ENCODE measurements at regions not wholly inside any gene's neighbourhood (a gene's known extent, or its start where the extent isn't known, plus 50 kb on each side); places are given as distances from the start of the nearest gene placed in this dataset.

- DNase-seq (ENCODE audit: low read depth, low spot score) (no peak), ATAC-seq (no peak)
- no peak overlapping the region for H3K27ac ChIP-seq (ENCODE audit: low read length)
- intact Hi-C loops (cut with micrococcal nuclease; ENCODE audit: unreplicated experiment) (no loop called here), in situ Hi-C loops (cut with HindIII; ENCODE audit: low pct_unique_long_range_greater_than_20kb, low sequenced_read_pairs) (no loop called here)
- H3K27me3 ChIP-seq (ENCODE audit: control insufficient read depth, insufficient read depth, low read length): no peaks in the 10 kb centered on the region
- ChIA-PET CTCF (no interaction called here), POLR2A (no interaction called here)
- no peaks in the 10 kb centered on the region for H3K9me3 ChIP-seq (ENCODE audit: control insufficient read depth, insufficient read depth, low read depth, low read length)
- BruUV-seq (replicated peaks): no TSS peak
- TF ChIP-seq SIN3A (IDR thresholded peaks at IDR 0.05; ENCODE audit: borderline replicate concordance, insufficient read depth, low read depth, low read length) (no peak), POLR2AphosphoS5 (IDR thresholded peaks at IDR 0.05; ENCODE audit: low read depth, low read length) (no peak), CTCF (IDR thresholded peaks at IDR 0.05) (no peak), TCF7L2 (IDR thresholded peaks at IDR 0.05; ENCODE audit: low read depth, low read length) (no peak)
- TF ChIP-seq, protein P1, sequence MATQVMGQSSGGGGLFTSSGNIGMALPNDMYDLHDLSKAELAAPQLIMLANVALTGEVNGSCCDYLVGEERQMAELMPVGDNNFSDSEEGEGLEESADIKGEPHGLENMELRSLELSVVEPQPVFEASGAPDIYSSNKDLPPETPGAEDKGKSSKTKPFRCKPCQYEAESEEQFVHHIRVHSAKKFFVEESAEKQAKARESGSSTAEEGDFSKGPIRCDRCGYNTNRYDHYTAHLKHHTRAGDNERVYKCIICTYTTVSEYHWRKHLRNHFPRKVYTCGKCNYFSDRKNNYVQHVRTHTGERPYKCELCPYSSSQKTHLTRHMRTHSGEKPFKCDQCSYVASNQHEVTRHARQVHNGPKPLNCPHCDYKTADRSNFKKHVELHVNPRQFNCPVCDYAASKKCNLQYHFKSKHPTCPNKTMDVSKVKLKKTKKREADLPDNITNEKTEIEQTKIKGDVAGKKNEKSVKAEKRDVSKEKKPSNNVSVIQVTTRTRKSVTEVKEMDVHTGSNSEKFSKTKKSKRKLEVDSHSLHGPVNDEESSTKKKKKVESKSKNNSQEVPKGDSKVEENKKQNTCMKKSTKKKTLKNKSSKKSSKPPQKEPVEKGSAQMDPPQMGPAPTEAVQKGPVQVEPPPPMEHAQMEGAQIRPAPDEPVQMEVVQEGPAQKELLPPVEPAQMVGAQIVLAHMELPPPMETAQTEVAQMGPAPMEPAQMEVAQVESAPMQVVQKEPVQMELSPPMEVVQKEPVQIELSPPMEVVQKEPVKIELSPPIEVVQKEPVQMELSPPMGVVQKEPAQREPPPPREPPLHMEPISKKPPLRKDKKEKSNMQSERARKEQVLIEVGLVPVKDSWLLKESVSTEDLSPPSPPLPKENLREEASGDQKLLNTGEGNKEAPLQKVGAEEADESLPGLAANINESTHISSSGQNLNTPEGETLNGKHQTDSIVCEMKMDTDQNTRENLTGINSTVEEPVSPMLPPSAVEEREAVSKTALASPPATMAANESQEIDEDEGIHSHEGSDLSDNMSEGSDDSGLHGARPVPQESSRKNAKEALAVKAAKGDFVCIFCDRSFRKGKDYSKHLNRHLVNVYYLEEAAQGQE (IDR thresholded peaks at IDR 0.05; ENCODE audit: insufficient read depth in 1 of 2, low read depth in 2 of 2, low read length in 1 of 2): no peak
- H3K4me3 ChIP-seq (ENCODE audit: low read depth in 2 of 2, low read length in 2 of 2): no peak overlapping the region
- no peaks in the 10 kb centered on the region for H3K4me1 ChIP-seq (ENCODE audit: control insufficient read depth, insufficient read depth, low read length)
- no peaks in the 10 kb centered on the region for H3K36me3 ChIP-seq (ENCODE audit: control insufficient read depth, insufficient read depth, low read length)
Observed at GRCh38 chr15:38954090-38954489, 389.5 kb upstream of the RASGRP1 start.

- TF ChIP-seq CTCF (IDR thresholded peaks at IDR 0.05) (no peak), TCF7L2 (IDR thresholded peaks at IDR 0.05; ENCODE audit: low read depth, low read length) (no peak), POLR2AphosphoS5 (IDR thresholded peaks at IDR 0.05; ENCODE audit: low read depth, low read length) (no peak), SIN3A (IDR thresholded peaks at IDR 0.05; ENCODE audit: borderline replicate concordance, insufficient read depth, low read depth, low read length) (no peak)
- TF ChIP-seq, protein P1 (IDR thresholded peaks at IDR 0.05; ENCODE audit: insufficient read depth in 1 of 2, low read depth in 2 of 2, low read length in 1 of 2): no peak
- ChIA-PET POLR2A (no interaction called here), CTCF (no interaction called here)
- in situ Hi-C loops (cut with HindIII; ENCODE audit: low pct_unique_long_range_greater_than_20kb, low sequenced_read_pairs) (no loop called here), intact Hi-C loops (cut with micrococcal nuclease; ENCODE audit: unreplicated experiment) (no loop called here)
- DNase-seq (ENCODE audit: low read depth, low spot score) (no peak), ATAC-seq (no peak)
- BruUV-seq (replicated peaks): no TSS peak
- Histone ChIP-seq H3K27ac (ENCODE audit: low read length) (no peak overlapping the region), H3K4me3 (ENCODE audit: low read depth in 2 of 2, low read length in 2 of 2) (no peak overlapping the region), H3K4me1 (ENCODE audit: control insufficient read depth, insufficient read depth, low read length) (no peaks in the 10 kb centered on the region), H3K36me3 (ENCODE audit: control insufficient read depth, insufficient read depth, low read length) (no peaks in the 10 kb centered on the region), H3K27me3 (ENCODE audit: control insufficient read depth, insufficient read depth, low read length) (no peaks in the 10 kb centered on the region), H3K9me3 (ENCODE audit: control insufficient read depth, insufficient read depth, low read depth, low read length) (no peaks in the 10 kb centered on the region)
Observed at GRCh38 chr15:38961456-38961855, 396.8 kb upstream of the RASGRP1 start.

All from Panc1 (cell line).